Activated naive CD8-positive, alpha-beta T cell treated with anti-CD3 and anti-CD28 coated beads, Interleukin-2, amount 50 U/mL, for 16 hours (primary cell): ENCODE measurements at regions not wholly inside any gene's neighbourhood (a gene's known extent, or its start where the extent isn't known, plus 50 kb on each side); places are given as distances from the start of the nearest gene placed in this dataset.

Experiments
- DNase-seq: peaks from one replicate; pipeline ENCODE4 v3.0.0-alpha.2; 2020; ENCODE audit warnings: low read depth, low spot score

DNA sequence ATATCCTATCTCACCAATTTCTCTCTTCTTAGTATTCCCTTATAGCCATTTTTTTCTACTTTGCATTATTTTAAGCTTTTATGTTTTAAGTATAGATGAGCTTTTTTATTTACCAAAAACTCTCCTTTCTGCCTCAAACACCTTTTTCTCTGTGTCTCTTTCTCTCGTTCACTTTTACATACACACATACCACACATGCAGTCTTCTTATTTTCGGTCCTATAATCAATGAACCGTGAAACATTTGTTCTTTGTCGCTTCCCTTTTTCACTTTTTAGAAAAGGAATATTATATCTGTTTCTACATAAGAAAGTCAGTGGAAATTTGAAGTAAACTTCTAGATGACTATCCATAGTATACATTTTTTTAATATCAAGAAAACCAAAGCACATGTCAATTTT is 183.2 kb downstream of the MRPL39 start:
- DNase-seq = no peak

- DNase-seq = no peak
These were observed 184.4 kb downstream of the MRPL39 start for GRCh38 chr21:25422610-25423608.

DNA sequence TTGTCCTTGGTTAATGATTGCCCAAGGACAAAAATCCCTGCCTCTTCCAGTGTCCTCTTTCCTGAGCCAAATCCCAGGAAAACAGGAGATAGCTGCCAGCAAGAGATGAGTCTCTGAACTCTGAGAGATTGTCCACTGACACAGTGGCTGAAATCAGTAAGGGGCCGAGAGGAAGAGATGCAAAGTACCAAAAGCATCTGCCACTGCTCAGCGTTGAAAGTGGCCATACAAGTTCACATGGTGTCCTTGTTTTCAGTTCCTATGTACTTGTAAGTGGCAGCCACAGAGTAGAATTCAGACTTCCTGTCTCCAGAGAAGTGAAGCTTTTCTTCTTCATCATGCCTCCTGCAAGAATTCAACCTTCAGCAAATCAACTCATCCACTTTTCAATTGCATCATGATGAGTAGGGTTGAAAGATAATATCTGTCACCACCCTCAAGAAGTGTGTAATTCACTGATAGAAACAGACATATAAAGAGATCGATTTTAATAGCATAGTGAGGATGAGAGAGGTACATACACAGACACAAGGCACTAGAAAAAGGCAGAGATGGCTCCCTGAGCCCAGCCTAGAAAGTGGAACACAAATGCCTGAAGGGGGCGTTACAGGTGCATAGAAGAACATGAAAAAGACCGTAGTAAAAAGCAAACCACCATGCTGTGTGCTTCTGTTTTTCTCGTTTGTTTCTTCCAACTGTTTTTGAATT is 185.8 kb downstream of the MRPL39 start:
- DNase-seq = peak; percentile 41

DNA sequence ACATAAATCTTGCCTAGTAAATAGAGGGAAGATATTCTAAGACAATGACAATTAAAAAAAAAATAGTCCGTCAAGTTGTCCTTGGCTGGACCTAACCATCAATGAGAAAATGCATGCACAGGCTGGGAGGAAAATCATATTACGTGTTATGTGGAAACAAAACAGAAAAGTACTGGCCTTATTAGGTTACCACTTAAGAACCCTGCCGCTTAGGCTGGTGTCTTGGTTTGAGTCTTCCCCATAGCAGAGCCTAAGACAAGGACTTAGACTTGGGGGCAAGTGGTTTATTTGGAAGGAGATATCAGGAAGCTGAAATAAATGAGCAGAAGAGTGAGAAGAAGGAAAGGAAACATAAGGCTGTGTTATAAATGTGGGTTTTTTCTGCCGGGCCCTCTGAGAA is 186.4 kb downstream of the MRPL39 start:
- no peak for DNase-seq

- DNase-seq = no peak
These were observed 190.6 kb downstream of the MRPL39 start for GRCh38 chr21:25416669-25417068.

- no peak for DNase-seq
These were observed 195.2 kb downstream of the MRPL39 start for GRCh38 chr21:25412100-25412499.

- no peak for DNase-seq
These were observed 197.3 kb downstream of the MRPL39 start for GRCh38 chr21:25409978-25410377.

DNA sequence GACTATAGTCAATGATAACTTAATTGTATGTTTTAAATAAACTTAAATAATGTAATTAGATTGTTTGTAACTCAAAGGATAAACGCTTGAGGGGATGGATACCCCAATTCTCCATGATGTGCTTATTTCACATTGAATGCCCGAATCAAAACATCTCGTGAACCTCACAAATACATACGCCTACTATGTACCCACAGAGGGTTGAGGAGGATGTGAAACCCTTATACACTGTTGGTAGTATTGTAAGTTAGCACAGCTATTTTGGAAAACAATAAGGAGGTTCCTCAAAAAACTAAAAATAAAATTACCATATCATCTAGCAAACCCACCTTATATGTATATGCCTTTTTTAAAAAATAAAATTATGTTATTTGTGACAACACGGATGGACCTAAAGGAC is 198.6 kb downstream of the MRPL39 start:
- DNase-seq = no peak

DNA sequence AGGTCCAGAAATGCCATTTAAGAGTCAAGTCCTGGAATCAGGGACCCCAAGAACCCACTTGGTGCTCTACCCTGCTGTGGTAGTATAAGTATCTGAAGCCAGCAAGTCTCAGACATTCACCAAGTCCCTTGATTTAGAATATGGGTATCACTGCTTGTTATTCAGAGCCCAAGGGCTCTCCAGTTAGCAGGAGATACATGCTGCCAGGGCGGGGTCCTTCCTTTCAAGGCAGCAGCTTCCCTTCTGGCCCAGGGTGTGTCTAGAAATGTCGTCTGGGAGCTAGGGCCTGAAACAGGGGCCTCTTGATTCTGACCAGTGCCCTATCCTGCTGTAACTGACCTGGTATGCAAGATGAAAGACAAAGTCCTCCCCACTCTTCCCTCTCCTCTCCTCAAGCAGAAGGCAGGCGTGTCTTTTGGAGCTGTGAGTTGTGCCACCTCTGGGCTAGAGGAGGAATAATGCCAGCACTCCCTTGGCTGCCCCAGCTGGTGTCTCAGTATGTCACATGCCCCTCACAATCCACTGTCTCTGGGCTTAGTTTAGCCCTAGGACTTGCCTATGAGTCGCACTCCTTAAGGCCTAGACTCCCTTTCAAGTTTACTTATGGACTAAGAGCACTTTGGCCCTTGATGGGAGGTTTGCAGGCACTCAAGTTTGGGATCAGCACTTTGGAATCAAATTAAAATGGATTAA is 200.2 kb downstream of the MRPL39 start:
- DNase-seq = no peak

DNA sequence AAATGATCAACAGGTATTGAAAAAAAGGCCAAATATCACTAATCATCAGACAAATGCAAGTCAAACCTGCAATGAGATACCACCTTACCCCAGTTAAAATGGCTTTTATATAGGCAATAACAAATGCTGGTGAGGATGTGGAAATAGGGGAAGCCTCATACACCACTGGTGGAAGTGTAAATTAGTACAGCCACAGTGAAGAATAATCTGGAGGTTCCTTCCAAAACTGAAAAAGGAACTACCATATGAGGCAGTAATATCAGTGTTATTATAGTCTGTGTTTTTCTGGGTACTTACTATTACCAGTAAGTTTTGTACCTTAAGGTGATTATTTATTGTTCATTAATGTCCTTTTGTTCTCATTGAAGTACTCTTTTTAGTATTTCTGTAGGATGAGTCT is 201.3 kb downstream of the MRPL39 start:
- no peak for DNase-seq

- DNase-seq = no peak
These were observed 204.9 kb downstream of the MRPL39 start for GRCh38 chr21:25402134-25402961.

- no peak for DNase-seq
These were observed 206.9 kb downstream of the MRPL39 start for GRCh38 chr21:25400427-25400826.

- DNase-seq = no peak
These were observed 208.7 kb downstream of the MRPL39 start for GRCh38 chr21:25398630-25399029.

GRCh38 chr21:25396135-25396711 is 211.1 kb downstream of the MRPL39 start:
- DNase-seq = peak; percentile 17

- DNase-seq = no peak
These were observed 215.5 kb downstream of the MRPL39 start for GRCh38 chr21:25391777-25392176.

DNA sequence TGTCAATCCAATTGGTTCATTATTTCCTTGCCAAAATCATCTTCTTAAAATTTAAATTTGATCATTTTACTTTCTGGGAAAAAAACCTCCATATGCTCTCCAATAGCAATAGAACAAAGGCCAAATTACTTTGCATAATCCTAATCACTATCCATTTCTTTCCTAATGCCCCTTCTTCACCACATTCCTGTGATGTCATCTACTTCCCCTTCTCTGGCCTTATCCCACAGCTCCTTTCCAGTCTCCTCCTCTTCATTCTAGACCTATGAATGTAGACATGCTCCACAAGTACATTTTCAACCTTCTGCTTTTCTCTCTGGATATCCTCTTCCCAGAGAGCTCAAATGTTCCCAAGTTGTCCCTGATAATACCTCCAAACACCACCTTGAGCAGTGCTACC is 216.6 kb downstream of the MRPL39 start:
- DNase-seq = no peak

DNA sequence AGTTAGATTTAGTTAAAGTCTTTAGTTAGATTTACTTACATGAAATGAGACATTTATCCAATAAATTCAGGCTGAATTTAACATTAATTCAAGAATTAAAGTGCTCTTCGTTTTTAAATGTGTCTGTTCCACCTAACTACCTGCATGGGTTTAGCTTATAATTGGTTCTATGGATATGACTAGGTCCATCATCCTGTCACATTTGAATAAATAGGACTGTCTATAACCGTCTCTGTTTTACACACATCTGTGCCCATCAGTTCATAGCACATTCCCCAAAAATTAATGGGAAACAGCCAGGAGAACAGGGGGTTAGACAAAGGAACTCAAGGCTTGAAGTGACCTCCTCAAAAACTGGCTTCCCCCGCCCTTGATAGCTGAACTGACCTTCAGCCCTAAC is 219.6 kb downstream of the MRPL39 start:
- DNase-seq = no peak

DNA sequence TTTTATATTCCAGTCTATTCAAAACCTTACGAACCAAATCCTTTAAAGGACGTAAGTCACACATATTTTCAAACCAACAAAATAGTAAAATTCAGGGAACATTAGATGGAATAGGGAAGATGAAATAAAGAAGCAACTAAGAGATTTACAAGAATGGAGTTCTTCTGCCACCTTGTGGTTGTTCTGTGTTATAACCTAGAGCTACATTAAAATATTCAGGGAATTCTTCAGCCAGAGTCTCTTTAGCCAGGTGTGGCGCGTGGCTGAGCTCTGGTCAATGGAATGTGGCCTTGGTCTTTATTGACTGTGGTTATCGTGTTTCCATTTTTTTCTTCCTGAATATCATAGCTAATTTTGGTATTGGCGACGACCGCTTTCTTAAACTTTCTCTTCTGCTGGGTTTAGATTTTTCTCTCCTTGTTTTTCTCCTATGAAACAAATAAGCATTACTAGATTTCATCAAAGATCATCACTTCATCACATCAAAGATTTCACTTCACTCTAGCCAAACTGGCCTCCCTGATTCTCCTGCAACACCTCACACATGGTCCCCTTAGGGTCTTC is 221.3 kb downstream of the MRPL39 start:
- DNase-seq = no peak

DNA sequence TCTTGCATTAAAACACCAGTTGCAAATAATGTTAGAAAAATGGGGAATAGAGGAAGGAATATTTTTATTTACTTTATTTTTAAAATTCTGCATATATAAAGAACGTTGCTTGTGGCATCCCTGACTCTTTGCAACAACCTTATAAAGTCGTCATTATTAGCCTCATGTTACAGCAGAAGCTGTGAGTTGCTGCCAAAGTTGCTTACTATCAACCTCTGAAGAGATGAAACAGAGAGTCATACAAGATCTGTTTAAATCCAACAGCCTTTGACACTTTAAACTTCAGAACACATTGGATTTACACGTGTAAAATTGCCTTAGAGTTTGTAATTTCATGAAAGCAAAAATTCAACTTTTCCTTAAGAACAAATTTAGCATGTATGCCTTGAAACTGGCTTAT is 221.9 kb downstream of the MRPL39 start:
- DNase-seq = no peak

DNA sequence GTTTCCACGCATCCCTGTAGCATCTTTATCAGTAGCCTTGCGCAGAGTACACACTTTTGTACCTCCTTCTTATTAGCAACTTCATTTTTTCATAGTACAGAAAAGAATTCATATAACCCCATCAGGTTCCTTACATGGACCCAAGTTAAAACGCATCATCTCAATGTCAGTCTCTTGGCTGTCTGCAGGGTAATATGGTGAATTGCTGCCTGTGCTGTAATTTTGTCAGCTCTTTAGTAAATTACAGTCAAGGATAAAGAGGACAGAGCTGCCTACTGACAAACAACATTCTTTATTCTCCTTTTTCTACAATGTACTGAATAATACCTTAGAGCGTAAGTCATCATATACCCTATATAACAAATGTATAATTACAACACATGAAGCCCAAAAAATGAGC is 222.5 kb downstream of the MRPL39 start:
- DNase-seq = no peak

DNA sequence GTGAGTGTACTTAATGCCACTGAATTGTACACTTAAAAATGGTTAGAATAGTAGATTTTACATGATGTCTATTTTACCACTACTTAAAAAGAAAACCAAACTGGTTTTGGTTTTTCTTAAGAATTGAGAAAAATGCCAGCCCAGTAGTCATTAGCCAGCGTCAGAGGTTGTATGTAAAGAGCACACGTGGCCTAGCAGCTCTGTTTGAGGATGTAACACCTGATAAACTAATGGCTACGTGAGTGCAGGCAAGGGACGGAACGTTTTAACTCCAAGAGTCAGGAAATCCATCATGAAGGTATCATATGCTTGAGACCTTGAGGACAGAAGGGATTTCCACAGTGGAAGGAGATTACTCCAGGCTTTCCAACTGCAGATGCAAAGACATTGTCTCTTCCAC is 223.7 kb downstream of the MRPL39 start:
- no peak for DNase-seq
